Erythroblast (primary cell): ENCODE measurements at regions not wholly inside any gene's neighbourhood (a gene's known extent, or its start where the extent isn't known, plus 50 kb on each side); places are given as distances from the start of the nearest gene placed in this dataset.

Source experiments
- GATA1 ChIP-seq: IDR thresholded peaks from 2 replicates; pipeline ENCODE4 v1.6.1; 2011; ENCODE audit warnings: low read depth, mild to moderate bottlenecking, control low read depth, low read length, moderate library complexity
- POLR2A ChIP-seq: IDR thresholded peaks from 2 replicates; pipeline ENCODE4 v1.6.1; 2011; ENCODE audit warnings: mild to moderate bottlenecking, low read length

- no peak for TF ChIP-seq POLR2A
- no peak for TF ChIP-seq GATA1
Measured at GRCh38 chr14:95395098-95395737, 75.5 kb upstream of the CLMN start.
